OCI-LY7 (cell line): ENCODE measurements at regions not wholly inside any gene's neighbourhood (a gene's known extent, or its start where the extent isn't known, plus 50 kb on each side); places are given as distances from the start of the nearest gene placed in this dataset.

ENCODE experiments used
- BruUV-seq: library from RNA; stranded (reverse); fragments of 400-500 nt; replicated peaks from 2 replicates; lab custom pipeline; 2021; lab: Mats Ljungman, UMichigan
- CTCF ChIA-PET: fragments of 300-600 bp; sonication (Branson Sonifier 250); formaldehyde crosslinking; loops from one replicate; lab custom pipeline; 2022; ENCODE audit warnings: antibody characterized with exemption; ENCODE audit not compliant: unreplicated experiment; lab: Charles Lee
- POLR2A ChIA-PET: fragments of 300-600 bp; sonication (Branson Sonifier 250); formaldehyde crosslinking; loops from one replicate; lab custom pipeline; 2022; ENCODE audit warnings: antibody characterized with exemption; lab: Charles Lee
- DNase-seq: peaks from one replicate; pipeline ENCODE4 v3.0.0-alpha.2; 2015; ENCODE audit warnings: low spot score
- H2AFZ ChIP-seq: fragments of 200-600 bp; sonication (generic), shearing (Covaris generic); 2 replicates; pipeline ENCODE4 v1.6.1; 2014; ENCODE audit warnings: mild to moderate bottlenecking, antibody characterized with exemption, low read length, moderate library complexity
- H3K27ac ChIP-seq: fragments of 200-600 bp; sonication (generic); 2 replicates; pipeline ENCODE4 v1.5.1; 2014; ENCODE audit warnings: mixed run types, low read depth, mild to moderate bottlenecking, moderate library complexity, low read length, inconsistent platforms; ENCODE audit not compliant: poor library complexity, severe bottlenecking
- H3K36me3 ChIP-seq: fragments of 200-600 bp; sonication (generic); 2 replicates; pipeline ENCODE4 v1.6.1; 2014; ENCODE audit warnings: mild to moderate bottlenecking, antibody characterized with exemption, low read length, moderate library complexity, mixed read lengths; ENCODE audit not compliant: insufficient read depth
- H3K4me1 ChIP-seq: fragments of 200-600 bp; sonication (generic); 2 replicates; pipeline ENCODE4 v1.5.1; 2014; ENCODE audit warnings: mild to moderate bottlenecking, low read length; ENCODE audit not compliant: insufficient read depth, poor library complexity, severe bottlenecking
- H3K4me2 ChIP-seq: fragments of 200-600 bp; sonication (generic); 2 replicates; pipeline ENCODE4 v1.6.1; 2014; ENCODE audit warnings: mild to moderate bottlenecking, low read length
- H3K4me3 ChIP-seq: fragments of 200-600 bp; sonication (generic); 2 replicates; pipeline ENCODE4 v1.5.1; 2014; ENCODE audit warnings: mild to moderate bottlenecking, low read depth, low read length; ENCODE audit not compliant: poor library complexity, severe bottlenecking
- H3K79me2 ChIP-seq: fragments of 200-600 bp; sonication (generic); 2 replicates; pipeline ENCODE4 v1.6.1; 2016; ENCODE audit warnings: low read depth, mild to moderate bottlenecking, low read length, moderate library complexity, mixed read lengths; ENCODE audit not compliant: insufficient read depth
- H3K9me2 ChIP-seq: fragments of 200-600 bp; sonication (generic); 2 replicates; pipeline ENCODE4 v1.6.1; 2016; ENCODE audit warnings: mild to moderate bottlenecking, low read length, mixed read lengths; ENCODE audit not compliant: insufficient read depth
- H3K9me3 ChIP-seq: fragments of 200-600 bp; sonication (generic); 2 replicates; pipeline ENCODE4 v1.6.1; 2014; ENCODE audit warnings: mild to moderate bottlenecking, mixed run types, low read length, mixed read lengths
- H4K20me1 ChIP-seq: fragments of 200-600 bp; sonication (generic); 2 replicates; pipeline ENCODE4 v1.6.1; 2014; ENCODE audit warnings: mild to moderate bottlenecking, antibody characterized with exemption, low read length, moderate library complexity, mixed read lengths; ENCODE audit not compliant: insufficient read depth
- CTCF ChIP-seq: fragments of 200-600 bp; sonication (generic); conservative IDR thresholded peaks from 2 replicates; pipeline ENCODE4 v1.5.1; 2014; ENCODE audit warnings: mild to moderate bottlenecking, antibody characterized with exemption, low read length, moderate library complexity, mixed read lengths
- EZH2phosphoT487 ChIP-seq: fragments of 200-600 bp; sonication (generic); IDR thresholded peaks from 2 replicates; pipeline ENCODE4 v1.6.1; 2018; ENCODE audit warnings: low read depth, borderline replicate concordance, mild to moderate bottlenecking, mixed run types, antibody characterized with exemption, low read length, moderate library complexity, mixed read lengths
- intact Hi-C: fragments of 100-400 bp; cut with micrococcal nuclease; formaldehyde crosslinking; loops from one replicate; pipeline ENCODE4 v1.10.0; 2022; ENCODE audit not compliant: unreplicated experiment

DNA sequence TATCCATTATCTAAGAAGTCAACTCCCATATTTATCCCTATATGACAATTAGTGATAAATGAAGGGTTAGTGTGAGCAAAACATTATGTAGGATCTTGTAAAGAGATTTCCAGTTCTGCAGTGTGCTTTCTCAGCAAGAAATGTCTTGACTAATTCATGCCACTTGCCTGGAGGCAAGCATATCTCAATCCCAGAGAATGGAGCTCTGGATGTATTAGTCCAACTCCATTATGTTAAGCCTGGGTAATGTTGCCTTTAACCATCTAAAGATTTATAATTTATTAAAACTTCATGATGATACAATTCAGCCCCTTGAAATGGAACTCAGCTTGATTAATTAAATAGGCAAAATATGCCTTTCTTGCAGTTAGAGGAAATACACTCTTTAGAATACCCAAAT lies 1079.9 kb upstream of the LRRTM3 start:
- intact Hi-C loops: no loop called here
- no peak overlapping the region for H3K27ac ChIP-seq
- H3K9me3 ChIP-seq: no peaks in the 10 kb centered on the region
- no peaks in the 10 kb centered on the region for H3K36me3 ChIP-seq
- no peaks in the 10 kb centered on the region for H4K20me1 ChIP-seq
- BruUV-seq: no TSS peak
- ChIA-PET CTCF (no interaction called here), POLR2A (interaction anchor here (1.5 to 1.6 kb wide), 2 partner anchors 10 to 15 kb away, joined by 3 to 5 read pairs; no protein-coding TSS in a partner anchor)
- no peak for TF ChIP-seq EZH2phosphoT487
- no peak for TF ChIP-seq CTCF
- no peak overlapping the region for H3K4me3 ChIP-seq
- peaks cover 5% of the 10 kb centered on the region for H3K4me1 ChIP-seq
- H3K79me2 ChIP-seq: no peaks in the 10 kb centered on the region
- no peak overlapping the region for H2AFZ ChIP-seq
- DNase-seq: no peak
- no peaks in the 10 kb centered on the region for H3K9me2 ChIP-seq
- H3K4me2 ChIP-seq: no peak overlapping the region

DNA sequence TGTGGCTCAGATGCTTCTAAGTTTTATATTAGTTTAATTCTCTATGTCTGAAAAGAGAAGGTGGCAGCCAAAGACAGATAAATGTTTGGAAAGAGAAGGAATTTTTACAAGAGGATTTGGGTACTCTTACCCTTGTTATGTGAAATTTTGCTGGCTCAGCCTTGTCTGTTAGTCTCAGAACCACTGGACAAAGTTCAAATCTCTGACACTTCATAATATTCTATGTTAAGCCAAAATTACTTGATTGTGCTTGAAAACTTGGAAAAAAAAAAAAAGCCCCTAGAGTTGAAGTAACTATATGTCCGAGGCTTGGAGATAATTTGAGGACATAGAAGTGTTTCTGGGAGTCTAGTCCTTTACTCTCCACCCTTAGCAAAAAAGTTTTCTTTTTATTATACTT lies 1079.3 kb upstream of the LRRTM3 start:
- no peak for DNase-seq
- Histone ChIP-seq H3K27ac (no peak overlapping the region), H3K36me3 (no peaks in the 10 kb centered on the region), H3K9me2 (no peaks in the 10 kb centered on the region), H2AFZ (no peak overlapping the region), H3K79me2 (no peaks in the 10 kb centered on the region), H3K4me2 (no peak overlapping the region), H4K20me1 (no peaks in the 10 kb centered on the region), H3K9me3 (no peaks in the 10 kb centered on the region), H3K4me3 (no peak overlapping the region), H3K4me1 (peaks cover 5% of the 10 kb centered on the region)
- CTCF ChIA-PET: no interaction called here
- intact Hi-C loops: no loop called here
- BruUV-seq: no TSS peak
- TF ChIP-seq CTCF (no peak), EZH2phosphoT487 (no peak)
- POLR2A ChIA-PET: interaction anchor here (1.5 to 1.6 kb wide), 2 partner anchors 11 to 14 kb away, joined by 3 to 5 read pairs; no protein-coding TSS in a partner anchor

DNA sequence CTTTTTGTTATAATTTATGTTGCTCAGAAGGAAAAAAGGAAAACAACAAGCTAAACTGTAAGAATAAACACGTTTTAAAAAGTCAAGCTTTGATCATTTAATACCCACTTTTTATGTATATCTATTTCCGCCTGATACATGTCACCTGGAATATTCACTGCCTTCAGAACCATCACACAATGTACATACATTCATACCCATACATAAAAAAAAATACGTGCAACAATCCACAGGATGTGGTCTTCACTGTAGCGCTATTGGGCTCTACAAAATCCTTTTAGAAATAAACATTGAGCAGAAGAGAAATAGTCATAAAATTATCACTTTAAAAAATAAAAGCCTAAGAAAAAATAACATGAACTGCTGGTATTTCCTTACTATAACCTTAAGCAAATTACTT lies 1078.9 kb upstream of the LRRTM3 start:
- BruUV-seq: no TSS peak
- ChIA-PET POLR2A (interaction anchor here (1.5 kb wide), 1 partner anchor 14 kb away, joined by 3 read pairs; no protein-coding TSS in a partner anchor), CTCF (no interaction called here)
- peaks cover 5% of the 10 kb centered on the region for H3K4me1 ChIP-seq
- no peaks in the 10 kb centered on the region for H3K9me3 ChIP-seq
- no peak overlapping the region for H3K27ac ChIP-seq
- H3K4me2 ChIP-seq: no peak overlapping the region
- no peaks in the 10 kb centered on the region for H3K79me2 ChIP-seq
- no peak for TF ChIP-seq EZH2phosphoT487
- intact Hi-C loops: no loop called here
- 0 out of 2 replicates have a peak, but pooled peaks cover under 1% of the 10 kb centered on the region for H3K9me2 ChIP-seq
- H4K20me1 ChIP-seq: no peaks in the 10 kb centered on the region
- no peaks in the 10 kb centered on the region for H3K36me3 ChIP-seq
- H3K4me3 ChIP-seq: no peak overlapping the region
- no peak for DNase-seq
- no peak overlapping the region for H2AFZ ChIP-seq
